Endothelial cell of umbilical vein (primary cell): ENCODE measurements at regions not wholly inside any gene's neighbourhood (a gene's known extent, or its start where the extent isn't known, plus 50 kb on each side); places are given as distances from the start of the nearest gene placed in this dataset.

Experiments used
- BruUV-seq: library from RNA; stranded (reverse); fragments of 400-500 nt; replicated peaks from 2 replicates; lab custom pipeline; 2021; lab: Mats Ljungman, UMichigan
- CTCF ChIA-PET: fragments of 300-600, 350-600 bp; sonication (Branson Sonifier 250); formaldehyde crosslinking; loops from one replicate; lab custom pipeline; 2021; ENCODE audit warnings: antibody characterized with exemption, inconsistent platforms; lab: Charles Lee
- POLR2A ChIA-PET: fragments of 300-600, 350-600 bp; sonication (Branson Sonifier 250); formaldehyde crosslinking; loops from one replicate; lab custom pipeline; 2021; ENCODE audit warnings: antibody characterized with exemption, inconsistent platforms; lab: Charles Lee
- DNase-seq: peaks from one replicate; pipeline ENCODE4 v3.0.0-alpha.2; 2011; ENCODE audit warnings: low read depth, low spot score
- FAIRE-seq: peaks from 2 replicates; lab custom pipeline; 2011; peaks lifted over from hg19 to GRCh38; lab: Jason Lieb, UNC
- H2AFZ ChIP-seq: 2 replicates; pipeline ENCODE4 v1.6.0; 2012; ENCODE audit warnings: low read depth, low read length, control low read depth, inconsistent platforms
- H3K27ac ChIP-seq: 2 replicates; pipeline ENCODE4 v1.5.1; 2011; ENCODE audit warnings: low read depth, mild to moderate bottlenecking, control low read depth, low read length, moderate library complexity; ENCODE audit not compliant: insufficient read depth
- H3K27me3 ChIP-seq, 2 experiments: 2 replicates each; pipeline versions ENCODE4 v1.6.0 to v1.6.1; 2011; ENCODE audit warnings: low read length in 2 of 2, mixed read lengths in 1 of 2; ENCODE audit not compliant: control insufficient read depth in 2 of 2, insufficient read depth in 2 of 2
- H3K36me3 ChIP-seq, 2 experiments: 2 replicates in 1 of 2; 3 replicates in 1 of 2; pipeline ENCODE4 v1.5.1; 2011; ENCODE audit warnings: low read length in 2 of 2, mild to moderate bottlenecking in 1 of 2, moderate library complexity in 1 of 2; ENCODE audit not compliant: control insufficient read depth in 2 of 2, insufficient read depth in 2 of 2; ENCODE audit errors: extremely low read depth in 1 of 2
- H3K4me1 ChIP-seq: 3 replicates; pipeline ENCODE4 v1.5.1; 2011; ENCODE audit warnings: mild to moderate bottlenecking, low read length; ENCODE audit not compliant: control insufficient read depth, insufficient read depth; ENCODE audit errors: extremely low read depth
- H3K4me2 ChIP-seq: 2 replicates; pipeline ENCODE4 v1.6.1; 2011; ENCODE audit warnings: low read length, control low read depth, mixed read lengths; ENCODE audit not compliant: insufficient read depth
- H3K4me3 ChIP-seq, 3 experiments: fragments of 200-600 bp in 1 of 3; sonication (generic), shearing (Covaris generic) in 1 of 3; replicated peaks in 1 of 3; 2 replicates each; pipeline ENCODE4 v1.5.1; 2011 to 2016; ENCODE audit warnings: control low read depth in 3 of 3, low read length in 3 of 3, mild to moderate bottlenecking in 2 of 3, inconsistent platforms in 1 of 3, low read depth in 1 of 3, moderate library complexity in 1 of 3; ENCODE audit not compliant: insufficient read depth in 1 of 3
- H3K79me2 ChIP-seq: 2 replicates; pipeline ENCODE4 v1.6.0; 2012; ENCODE audit warnings: low read length, inconsistent platforms; ENCODE audit not compliant: control insufficient read depth, insufficient read depth
- H3K9ac ChIP-seq: replicated peaks from 2 replicates; pipeline ENCODE3; 2011; ENCODE audit warnings: low read length, control low read depth; ENCODE audit not compliant: insufficient read depth; ENCODE audit errors: extremely low read depth
- H3K9me1 ChIP-seq: replicated peaks from 3 replicates; pipeline ENCODE4 v1.6.0; 2011; ENCODE audit warnings: mild to moderate bottlenecking, low read length; ENCODE audit not compliant: control insufficient read depth, insufficient read depth; ENCODE audit errors: extremely low read depth
- H3K9me3 ChIP-seq: replicated peaks from 2 replicates; pipeline ENCODE4 v1.5.1; 2012; ENCODE audit warnings: low read length, inconsistent platforms; ENCODE audit not compliant: control insufficient read depth, insufficient read depth
- H4K20me1 ChIP-seq: replicated peaks from 2 replicates; pipeline ENCODE3; 2011; ENCODE audit warnings: mild to moderate bottlenecking, low read length; ENCODE audit not compliant: control insufficient read depth, insufficient read depth; ENCODE audit errors: extremely low read depth
- EZH2 ChIP-seq: IDR thresholded peaks from 2 replicates; pipeline ENCODE4 v1.6.1; 2012; ENCODE audit warnings: borderline replicate concordance, low read depth, mild to moderate bottlenecking, moderate library complexity, low read length, inconsistent platforms; ENCODE audit not compliant: severe bottlenecking
- FOS ChIP-seq: IDR thresholded peaks from 2 replicates; pipeline ENCODE4 v1.6.1; 2011; ENCODE audit warnings: mild to moderate bottlenecking, low read length, moderate library complexity, borderline replicate concordance; ENCODE audit not compliant: insufficient read depth
- GATA2 ChIP-seq: IDR thresholded peaks from 2 replicates; pipeline ENCODE4 v1.7.0; 2011; ENCODE audit warnings: low read depth, mild to moderate bottlenecking, moderate library complexity, mixed read lengths, low read length; ENCODE audit not compliant: insufficient read length, insufficient read depth
- JUN ChIP-seq: IDR thresholded peaks from 2 replicates; pipeline ENCODE4 v1.6.1; 2011; ENCODE audit warnings: borderline replicate concordance, low read depth; ENCODE audit not compliant: insufficient read length, insufficient read depth
- MYC ChIP-seq: IDR thresholded peaks from one replicate; pipeline ENCODE4 v1.6.1; 2011; ENCODE audit warnings: mild to moderate bottlenecking, low read depth, low read length
- POLR2A ChIP-seq: IDR thresholded peaks from 2 replicates; pipeline ENCODE4 v1.6.1; 2012; ENCODE audit warnings: low read depth, mild to moderate bottlenecking, control low read depth, low read length
- POLR2AphosphoS5 ChIP-seq: IDR thresholded peaks from 2 replicates; pipeline ENCODE4 v1.6.1; 2012; ENCODE audit warnings: low read depth, mild to moderate bottlenecking, control low read depth, low read length, moderate library complexity; ENCODE audit not compliant: insufficient read depth
- dilution Hi-C: fragments of 300-500 bp; cut with MboI; formaldehyde crosslinking; loops from one replicate; pipeline ENCODE4 v1.15.0; 2019; ENCODE audit warnings: low sequenced_read_pairs; ENCODE audit not compliant: extremely low pct_ligation_motif_present
- intact Hi-C: fragments of 100-400 bp; cut with micrococcal nuclease; formaldehyde crosslinking; loops from one replicate; pipeline ENCODE4 v1.10.0; 2022
- TF ChIP-seq, protein P1 (sequence below), 2 donors: IDR thresholded peaks; 1 replicate in 1 of 2; 2 replicates in 1 of 2; pipeline ENCODE4 v1.5.1; 2011; ENCODE audit warnings: low read length in 2 of 2, mild to moderate bottlenecking in 2 of 2, moderate library complexity in 2 of 2, control low read depth in 1 of 2, inconsistent platforms in 1 of 2, low read depth in 1 of 2; ENCODE audit not compliant: insufficient read depth in 1 of 2; ENCODE audit errors: extremely low read depth in 1 of 2
- TF ChIP-seq, protein P2 (sequence below): IDR thresholded peaks from 2 replicates; pipeline ENCODE4 v1.6.1; 2011; ENCODE audit not compliant: insufficient read depth, insufficient read length

DNA sequence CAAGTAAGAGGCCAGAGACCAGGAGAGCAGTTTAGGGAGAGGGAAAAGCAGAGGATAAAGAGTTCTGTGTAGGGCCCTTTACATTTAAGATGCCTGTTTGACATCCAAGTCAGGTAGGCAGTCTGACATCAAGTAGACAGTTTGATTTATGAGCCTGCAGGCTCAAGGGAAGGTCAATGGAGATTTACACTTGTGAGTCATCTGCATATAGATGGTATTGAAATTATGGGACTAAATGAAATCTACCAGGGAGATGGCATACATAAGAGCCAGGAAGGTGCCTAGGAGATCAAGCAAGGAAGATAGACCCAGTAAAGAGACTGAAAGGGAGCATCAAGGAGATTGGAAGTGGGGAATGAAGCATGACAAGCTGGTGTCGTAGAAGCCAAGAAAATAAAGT is 212.4 kb upstream of the PKDCC start:
- BruUV-seq: no TSS peak
- ChIA-PET POLR2A (no interaction called here), CTCF (no interaction called here)
- no peaks in the 10 kb centered on the region for H3K4me1 ChIP-seq
- no peaks in the 10 kb centered on the region for H3K36me3 ChIP-seq
- FAIRE-seq (no peak), DNase-seq (no peak)
- H3K27ac ChIP-seq: no peak overlapping the region
- H3K4me3 ChIP-seq: no peak overlapping the region
- dilution Hi-C loops (no loop called here), intact Hi-C loops (no loop called here)
- no peaks in the 10 kb centered on the region for H3K9me1 ChIP-seq
- H3K4me2 ChIP-seq: no peak overlapping the region
- H4K20me1 ChIP-seq: no peaks in the 10 kb centered on the region
- TF ChIP-seq FOS: no peak
- TF ChIP-seq POLR2A: no peak
- TF ChIP-seq POLR2AphosphoS5: no peak
- no peak for TF ChIP-seq GATA2
- no peak for TF ChIP-seq MYC
- TF ChIP-seq, protein P1, sequence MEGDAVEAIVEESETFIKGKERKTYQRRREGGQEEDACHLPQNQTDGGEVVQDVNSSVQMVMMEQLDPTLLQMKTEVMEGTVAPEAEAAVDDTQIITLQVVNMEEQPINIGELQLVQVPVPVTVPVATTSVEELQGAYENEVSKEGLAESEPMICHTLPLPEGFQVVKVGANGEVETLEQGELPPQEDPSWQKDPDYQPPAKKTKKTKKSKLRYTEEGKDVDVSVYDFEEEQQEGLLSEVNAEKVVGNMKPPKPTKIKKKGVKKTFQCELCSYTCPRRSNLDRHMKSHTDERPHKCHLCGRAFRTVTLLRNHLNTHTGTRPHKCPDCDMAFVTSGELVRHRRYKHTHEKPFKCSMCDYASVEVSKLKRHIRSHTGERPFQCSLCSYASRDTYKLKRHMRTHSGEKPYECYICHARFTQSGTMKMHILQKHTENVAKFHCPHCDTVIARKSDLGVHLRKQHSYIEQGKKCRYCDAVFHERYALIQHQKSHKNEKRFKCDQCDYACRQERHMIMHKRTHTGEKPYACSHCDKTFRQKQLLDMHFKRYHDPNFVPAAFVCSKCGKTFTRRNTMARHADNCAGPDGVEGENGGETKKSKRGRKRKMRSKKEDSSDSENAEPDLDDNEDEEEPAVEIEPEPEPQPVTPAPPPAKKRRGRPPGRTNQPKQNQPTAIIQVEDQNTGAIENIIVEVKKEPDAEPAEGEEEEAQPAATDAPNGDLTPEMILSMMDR (IDR thresholded peaks at IDR 0.05; ENCODE audit: extremely low read depth in 1 of 2, insufficient read depth in 1 of 2, low read depth in 1 of 2, low read length in 2 of 2): no peak
- TF ChIP-seq, protein P2, sequence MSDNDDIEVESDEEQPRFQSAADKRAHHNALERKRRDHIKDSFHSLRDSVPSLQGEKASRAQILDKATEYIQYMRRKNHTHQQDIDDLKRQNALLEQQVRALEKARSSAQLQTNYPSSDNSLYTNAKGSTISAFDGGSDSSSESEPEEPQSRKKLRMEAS: no peak
- TF ChIP-seq JUN: no peak
- TF ChIP-seq EZH2: no peak
- H3K79me2 ChIP-seq: no peaks in the 10 kb centered on the region
- H3K9me3 ChIP-seq: no peaks in the 10 kb centered on the region
- H3K27me3 ChIP-seq: peaks cover 0 to 2% of the 10 kb centered on the region in 2 experiments
- H2AFZ ChIP-seq: no peak overlapping the region
- H3K9ac ChIP-seq: no peak overlapping the region
